ENCODE measurements at regions not wholly inside any gene's neighbourhood (a gene's known extent, or its start where the extent isn't known, plus 50 kb on each side); places are given as distances from the start of the nearest gene placed in this dataset.
"Not testable (repeated sequence)": the region's sequence is repeated elsewhere in the genome, so short reads cannot be mapped to it uniquely, and the experiment has no call there.

- DNase-seq (ENCODE audit: low read depth): no peak
- no peak for TF ChIP-seq CTCF (IDR thresholded peaks at IDR 0.05; ENCODE audit: control insufficient read depth, insufficient read depth, low read depth, low read length, missing control alignments)
- no peak overlapping the region for H3K4me3 ChIP-seq (ENCODE audit: control insufficient read depth, low read depth, low read length)
Observed at GRCh38 chr14:21902561-21903181, 229.1 kb upstream of the OR4E1 start.

- H3K4me3 ChIP-seq (ENCODE audit: control insufficient read depth, low read depth, low read length); DNase-seq (ENCODE audit: low read depth): not testable (repeated sequence)
Observed at GRCh38 chr14:21894898-21895194, 221.2 kb upstream of the OR4E1 start.

GRCh38 chr14:21894003-21894897 is 220.6 kb upstream of the OR4E1 start:
- no peak for TF ChIP-seq CTCF (IDR thresholded peaks at IDR 0.05; ENCODE audit: control insufficient read depth, insufficient read depth, low read depth, low read length, missing control alignments)
- DNase-seq (ENCODE audit: low read depth): no peak

GRCh38 chr14:21891921-21892320 is 218.3 kb upstream of the OR4E1 start:
- no peak for DNase-seq (ENCODE audit: low read depth)
- TF ChIP-seq CTCF (IDR thresholded peaks at IDR 0.05; ENCODE audit: control insufficient read depth, insufficient read depth, low read depth, low read length, missing control alignments): no peak
- no peak overlapping the region for H3K4me3 ChIP-seq (ENCODE audit: control insufficient read depth, low read depth, low read length)

More at GRCh38 chr14:21894003-21894897, 220.6 kb upstream of the OR4E1 start:
- no peak overlapping the region for H3K4me3 ChIP-seq (ENCODE audit: control insufficient read depth, low read depth, low read length)

- DNase-seq (ENCODE audit: low read depth): no peak
- no peak overlapping the region for H3K4me3 ChIP-seq (ENCODE audit: control insufficient read depth, low read depth, low read length)
- TF ChIP-seq CTCF (IDR thresholded peaks at IDR 0.05; ENCODE audit: control insufficient read depth, insufficient read depth, low read depth, low read length, missing control alignments): no peak
Observed at GRCh38 chr14:21884995-21885394, 211.4 kb upstream of the OR4E1 start.

- DNase-seq (ENCODE audit: low read depth): no peak
- no peak for TF ChIP-seq CTCF (IDR thresholded peaks at IDR 0.05; ENCODE audit: control insufficient read depth, insufficient read depth, low read depth, low read length, missing control alignments)
Observed at GRCh38 chr14:21882226-21882625, 208.6 kb upstream of the OR4E1 start.

GRCh38 chr14:21880918-21881317 is 207.3 kb upstream of the OR4E1 start:
- DNase-seq (ENCODE audit: low read depth): no peak
- no peak for TF ChIP-seq CTCF (IDR thresholded peaks at IDR 0.05; ENCODE audit: control insufficient read depth, insufficient read depth, low read depth, low read length, missing control alignments)
- no peak overlapping the region for H3K4me3 ChIP-seq (ENCODE audit: control insufficient read depth, low read depth, low read length)

More at GRCh38 chr14:21882226-21882625, 208.6 kb upstream of the OR4E1 start:
- no peak overlapping the region for H3K4me3 ChIP-seq (ENCODE audit: control insufficient read depth, low read depth, low read length)

Data from AG09309 (cell line).